Superior temporal gyrus (tissue), 1 donor: ENCODE measurements at regions not wholly inside any gene's neighbourhood (a gene's known extent, or its start where the extent isn't known, plus 50 kb on each side); places are given as distances from the start of the nearest gene placed in this dataset.

Experiments
- DNase-seq: peaks from one replicate; pipeline ENCODE4 v3.0.0-alpha.2; 2016; ENCODE audit errors: extremely low spot score

GRCh38 chr3:81980596-81981494 is 219.4 kb upstream of the GBE1 start:
- DNase-seq, result no peak

GRCh38 chr3:81974751-81975150 is 213.3 kb upstream of the GBE1 start:
- DNase-seq, result no peak

- DNase-seq, result no peak
Observed at GRCh38 chr3:81968658-81969057, 207.2 kb upstream of the GBE1 start.

- DNase-seq, result no peak
Observed at GRCh38 chr3:81967393-81967792, 205.9 kb upstream of the GBE1 start.

GRCh38 chr3:81965696-81966095 is 204.3 kb upstream of the GBE1 start:
- no peak for DNase-seq

GRCh38 chr3:81962396-81962795 is 201.0 kb upstream of the GBE1 start:
- no peak for DNase-seq

GRCh38 chr3:81958972-81959640 is 197.7 kb upstream of the GBE1 start:
- DNase-seq, result no peak

GRCh38 chr3:81955878-81956277 is 194.4 kb upstream of the GBE1 start:
- DNase-seq, result peak; percentile 62

GRCh38 chr3:81953111-81953510 is 191.7 kb upstream of the GBE1 start:
- no peak for DNase-seq

GRCh38 chr3:81952141-81952540 is 190.7 kb upstream of the GBE1 start:
- DNase-seq, result no peak

GRCh38 chr3:81951636-81952035 is 190.2 kb upstream of the GBE1 start:
- DNase-seq, result peak; percentile 11

GRCh38 chr3:81951106-81951505 is 189.7 kb upstream of the GBE1 start:
- DNase-seq, result no peak

- DNase-seq, result no peak
Observed at GRCh38 chr3:81947359-81947758, 185.9 kb upstream of the GBE1 start.

GRCh38 chr3:81938681-81939080 is 177.2 kb upstream of the GBE1 start:
- no peak for DNase-seq

GRCh38 chr3:81936817-81937216 is 175.4 kb upstream of the GBE1 start:
- no peak for DNase-seq

- no peak for DNase-seq
Observed at GRCh38 chr3:81932681-81933080, 171.2 kb upstream of the GBE1 start.

- DNase-seq, result no peak
Observed at GRCh38 chr3:81931265-81932251, 170.1 kb upstream of the GBE1 start.

- no peak for DNase-seq
Observed at GRCh38 chr3:81929697-81930096, 168.3 kb upstream of the GBE1 start.

GRCh38 chr3:81927811-81928210 is 166.4 kb upstream of the GBE1 start:
- DNase-seq, result no peak

- no peak for DNase-seq
Observed at GRCh38 chr3:81925385-81925784, 163.9 kb upstream of the GBE1 start.

GRCh38 chr3:81923038-81923437 is 161.6 kb upstream of the GBE1 start:
- DNase-seq, result no peak

- no peak for DNase-seq
Observed at GRCh38 chr3:81922404-81922803, 161.0 kb upstream of the GBE1 start.
